Epithelial cell of proximal tubule (primary cell): ENCODE measurements at regions not wholly inside any gene's neighbourhood (a gene's known extent, or its start where the extent isn't known, plus 50 kb on each side); places are given as distances from the start of the nearest gene placed in this dataset.

Experiments
- DNase-seq: peaks from one replicate; pipeline ENCODE4 v3.0.0-alpha.2; 2011; ENCODE audit warnings: low read depth
- H3K4me3 ChIP-seq: 2 replicates; pipeline ENCODE4 v1.5.1; 2011; ENCODE audit warnings: low read depth, mild to moderate bottlenecking, low read length
- CTCF ChIP-seq: conservative IDR thresholded peaks from 2 replicates; pipeline ENCODE4 v1.5.1; 2012; ENCODE audit warnings: low read depth, mild to moderate bottlenecking, low read length

- no peak for TF ChIP-seq CTCF
- no peak overlapping the region for H3K4me3 ChIP-seq
- no peak for DNase-seq
These were observed 661.5 kb downstream of the FGF9 start for GRCh38 chr13:22332416-22332815.

GRCh38 chr13:22336460-22336859, 665.6 kb downstream of the FGF9 start:
- no peak overlapping the region for H3K4me3 ChIP-seq
- TF ChIP-seq CTCF = no peak
- no peak for DNase-seq

- TF ChIP-seq CTCF = no peak
- DNase-seq = no peak
- H3K4me3 ChIP-seq = no peak overlapping the region
These were observed 686.3 kb downstream of the FGF9 start for GRCh38 chr13:22357132-22357531.

GRCh38 chr13:22369090-22369489, 698.2 kb downstream of the FGF9 start:
- DNase-seq = no peak
- no peak for TF ChIP-seq CTCF
- no peak overlapping the region for H3K4me3 ChIP-seq

GRCh38 chr13:22369840-22370239, 699.0 kb downstream of the FGF9 start:
- no peak overlapping the region for H3K4me3 ChIP-seq
- no peak for TF ChIP-seq CTCF
- no peak for DNase-seq

- TF ChIP-seq CTCF = no peak
- H3K4me3 ChIP-seq = no peak overlapping the region
- DNase-seq = no peak
These were observed 701.4 kb downstream of the FGF9 start for GRCh38 chr13:22372261-22372660.

GRCh38 chr13:22375151-22375550, 704.3 kb downstream of the FGF9 start:
- H3K4me3 ChIP-seq = no peak overlapping the region
- TF ChIP-seq CTCF = no peak
- DNase-seq = no peak
